ENCODE measurements at regions not wholly inside any gene's neighbourhood (a gene's known extent, or its start where the extent isn't known, plus 50 kb on each side); places are given as distances from the start of the nearest gene placed in this dataset.
"Not testable (repeated sequence)": the region's sequence is repeated elsewhere in the genome, so short reads cannot be mapped to it uniquely, and the experiment has no call there.

- DNase-seq (ENCODE audit: low spot score): no peak
Measured at GRCh38 chr12:97985834-97986233, 523.2 kb downstream of the RMST start.

GRCh38 chr12:97988588-97988987, 526.0 kb downstream of the RMST start:
- not testable (repeated sequence) for DNase-seq (ENCODE audit: low spot score)

GRCh38 chr12:97989366-97989940, 525.9 kb upstream of the TMPO start:
- DNase-seq (ENCODE audit: low spot score): no peak

GRCh38 chr12:97994746-97995484, 520.5 kb upstream of the TMPO start:
- no peak for DNase-seq (ENCODE audit: low spot score)

- DNase-seq (ENCODE audit: low spot score): no peak
Measured at GRCh38 chr12:97995559-97995958, 519.8 kb upstream of the TMPO start.

- no peak for DNase-seq (ENCODE audit: low spot score)
Measured at GRCh38 chr12:98001430-98001829, 514.0 kb upstream of the TMPO start.

- peak; percentile 20 for DNase-seq (ENCODE audit: low spot score)
Measured at GRCh38 chr12:98002887-98003493, 512.4 kb upstream of the TMPO start.

- DNase-seq (ENCODE audit: low spot score): no peak
Measured at GRCh38 chr12:98007963-98008362, 507.4 kb upstream of the TMPO start.

- DNase-seq (ENCODE audit: low spot score): no peak
Measured at GRCh38 chr12:98013560-98013959, 501.8 kb upstream of the TMPO start.

- no peak for DNase-seq (ENCODE audit: low spot score)
Measured at GRCh38 chr12:98018836-98019235, 496.6 kb upstream of the TMPO start.

- no peak for DNase-seq (ENCODE audit: low spot score)
Measured at GRCh38 chr12:98020376-98020775, 495.0 kb upstream of the TMPO start.

GRCh38 chr12:98022961-98023360, 492.4 kb upstream of the TMPO start:
- DNase-seq (ENCODE audit: low spot score): no peak

- no peak for DNase-seq (ENCODE audit: low spot score)
Measured at GRCh38 chr12:98037401-98038140, 477.8 kb upstream of the TMPO start.

- no peak for DNase-seq (ENCODE audit: low spot score)
Measured at GRCh38 chr12:98042668-98043067, 472.7 kb upstream of the TMPO start.

GRCh38 chr12:98045395-98045794, 470.0 kb upstream of the TMPO start:
- DNase-seq (ENCODE audit: low spot score): no peak

GRCh38 chr12:98048326-98048725, 467.1 kb upstream of the TMPO start:
- DNase-seq (ENCODE audit: low spot score): no peak

- DNase-seq (ENCODE audit: low spot score): no peak
Measured at GRCh38 chr12:98053202-98053601, 462.2 kb upstream of the TMPO start.

GRCh38 chr12:98057701-98058100, 457.7 kb upstream of the TMPO start:
- DNase-seq (ENCODE audit: low spot score): no peak

- no peak for DNase-seq (ENCODE audit: low spot score)
Measured at GRCh38 chr12:98058213-98058612, 457.2 kb upstream of the TMPO start.

GRCh38 chr12:98058838-98059237, 456.6 kb upstream of the TMPO start:
- no peak for DNase-seq (ENCODE audit: low spot score)

GRCh38 chr12:98059659-98060343, 455.6 kb upstream of the TMPO start:
- no peak for DNase-seq (ENCODE audit: low spot score)

- no peak for DNase-seq (ENCODE audit: low spot score)
Measured at GRCh38 chr12:98060411-98060810, 455.0 kb upstream of the TMPO start.

Data from kidney capillary endothelial cell (primary cell).